Activated CD4-positive, alpha-beta T cell treated with anti-CD3 and anti-CD28 coated beads, Interleukin-2, Interleukin-4, amounts not matched to agents 100 ng/mL and 50 ng/mL, durations not matched to agents 16 hours and 8 hours (primary cell): ENCODE measurements at regions not wholly inside any gene's neighbourhood (a gene's known extent, or its start where the extent isn't known, plus 50 kb on each side); places are given as distances from the start of the nearest gene placed in this dataset.

Source experiments
- DNase-seq: peaks from one replicate; pipeline ENCODE4 v3.0.0-alpha.2; 2020; ENCODE audit warnings: low spot score

GRCh38 chr1:184919892-184920291 lies 54.4 kb downstream of the NIBAN1 start:
- DNase-seq = no peak

DNA sequence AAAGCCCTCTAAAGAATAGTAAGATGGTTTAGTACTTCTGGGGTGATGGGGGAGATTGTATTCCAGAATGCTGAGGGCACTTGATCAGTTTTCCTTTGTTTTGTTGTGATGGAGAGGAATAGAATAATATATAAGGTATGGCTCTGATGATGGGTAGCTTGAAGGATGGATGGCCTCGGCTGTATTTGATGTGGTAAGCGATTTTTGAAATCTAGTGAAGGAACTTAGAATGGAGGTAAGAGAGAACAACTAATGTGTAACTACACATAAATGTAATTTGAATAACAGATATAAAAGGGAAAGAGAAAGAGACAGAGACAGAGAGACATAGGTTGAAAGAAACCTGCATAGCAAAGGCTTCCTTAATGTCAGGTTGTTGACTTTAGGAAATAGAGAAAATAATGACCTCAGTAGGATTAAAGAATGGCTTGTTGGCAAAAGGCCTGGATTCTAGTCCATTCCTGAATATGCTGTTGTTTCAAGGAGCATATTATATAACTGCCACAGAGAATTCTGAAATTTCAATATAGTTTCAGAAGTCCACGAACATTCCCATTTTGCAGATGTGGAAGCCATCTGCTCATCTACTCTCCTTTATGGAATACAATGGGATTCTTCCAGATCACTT lies 58.7 kb downstream of the NIBAN1 start:
- DNase-seq = no peak

DNA sequence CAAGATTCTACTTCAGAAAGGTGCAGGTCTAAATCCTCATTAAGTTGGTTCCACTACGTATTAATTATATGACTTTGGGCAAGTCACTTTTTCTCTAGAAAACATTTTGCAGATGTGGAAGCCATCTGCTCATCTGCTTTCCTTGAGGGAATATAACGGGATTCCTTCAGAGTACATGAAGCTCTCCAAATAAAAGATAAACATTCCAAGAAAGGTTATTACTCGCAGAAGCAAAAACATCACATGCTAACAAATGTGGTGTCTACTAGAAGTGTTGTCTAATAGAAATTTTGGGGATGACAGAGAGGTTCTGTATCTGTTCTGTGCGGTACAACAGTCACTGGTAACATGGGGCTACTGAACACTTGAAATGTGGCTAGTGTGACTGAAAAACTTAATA lies 60.2 kb downstream of the NIBAN1 start:
- no peak for DNase-seq

- DNase-seq = no peak
These were observed 61.9 kb downstream of the NIBAN1 start for GRCh38 chr1:184912392-184912791.

DNA sequence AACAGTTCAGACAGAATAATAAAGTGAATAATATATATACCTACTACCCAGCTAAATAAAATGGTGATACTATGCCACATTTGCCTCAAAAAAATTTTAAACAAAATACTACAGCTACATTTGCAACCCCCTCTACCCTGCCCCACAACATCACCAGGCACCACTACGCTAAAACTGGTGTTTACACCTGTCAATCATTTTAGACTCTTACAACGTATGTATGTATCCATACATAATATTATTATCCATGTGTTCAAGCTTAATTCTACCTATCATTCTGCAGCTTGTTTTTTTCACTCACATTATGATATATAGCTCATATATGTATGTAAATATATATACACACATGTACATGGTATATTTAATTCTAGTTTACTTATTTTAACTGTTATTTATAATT lies 62.5 kb downstream of the NIBAN1 start:
- no peak for DNase-seq

- DNase-seq = no peak
These were observed 63.1 kb downstream of the NIBAN1 start for GRCh38 chr1:184911103-184911745.

DNA sequence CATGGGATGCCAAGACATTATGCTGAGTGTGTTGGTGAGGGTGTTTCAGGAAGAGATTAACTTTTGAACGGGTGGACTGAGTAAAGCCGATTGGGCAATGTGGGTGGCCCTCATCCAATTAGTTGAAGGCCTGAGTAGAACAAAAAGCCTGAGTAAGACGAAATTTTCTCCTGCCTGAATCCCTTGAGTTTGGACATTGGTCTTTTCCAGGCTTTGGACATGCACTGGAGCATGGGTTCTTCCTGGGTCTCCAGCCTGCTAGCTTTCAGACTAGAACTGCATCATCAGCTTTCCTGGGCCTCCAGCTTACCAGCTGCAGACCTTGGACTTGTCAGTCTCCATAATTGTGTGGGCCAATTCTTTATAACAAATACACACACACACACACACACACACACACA lies 63.6 kb downstream of the NIBAN1 start:
- DNase-seq = no peak

GRCh38 chr1:184910005-184910404 lies 64.3 kb downstream of the NIBAN1 start:
- DNase-seq = no peak

GRCh38 chr1:184909019-184909418 lies 65.3 kb downstream of the NIBAN1 start:
- DNase-seq = no peak

- DNase-seq = no peak
These were observed 65.8 kb downstream of the NIBAN1 start for GRCh38 chr1:184908506-184908905.

GRCh38 chr1:184907500-184907899 lies 66.8 kb downstream of the NIBAN1 start:
- no peak for DNase-seq

- no peak for DNase-seq
These were observed 67.5 kb downstream of the NIBAN1 start for GRCh38 chr1:184906761-184907160.

GRCh38 chr1:184905601-184906322 lies 68.5 kb downstream of the NIBAN1 start:
- no peak for DNase-seq

DNA sequence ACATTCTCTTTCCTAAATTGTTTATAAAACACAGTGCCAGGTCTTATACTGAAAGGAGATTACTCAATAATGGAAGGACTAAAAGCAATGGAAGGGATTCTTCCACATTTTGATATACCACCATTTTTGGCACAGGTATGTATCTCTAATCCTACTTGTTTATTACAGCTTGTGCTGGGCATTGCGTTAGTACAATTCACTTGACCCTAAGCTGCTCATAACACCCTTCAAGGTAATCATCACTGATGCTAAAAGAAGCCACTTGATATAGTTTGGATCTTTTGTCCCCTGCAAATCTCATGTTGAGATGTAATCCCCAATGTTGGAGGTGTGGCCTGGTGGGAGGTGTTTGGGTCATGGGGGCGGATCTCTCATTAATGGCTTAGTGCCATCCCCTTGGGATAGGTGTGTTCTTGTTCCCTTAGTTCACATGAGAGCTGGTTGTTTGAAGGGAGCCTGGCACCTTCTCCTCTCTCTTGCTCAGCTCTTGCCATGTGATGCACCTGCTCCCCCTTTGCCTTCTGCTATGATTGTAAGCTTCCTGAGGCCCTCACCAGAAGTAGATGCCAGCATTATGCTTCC lies 71.1 kb downstream of the NIBAN1 start:
- DNase-seq = no peak

GRCh38 chr1:184900507-184900906 lies 73.8 kb downstream of the NIBAN1 start:
- no peak for DNase-seq

GRCh38 chr1:184896000-184896399 lies 78.3 kb downstream of the NIBAN1 start:
- DNase-seq = no peak

DNA sequence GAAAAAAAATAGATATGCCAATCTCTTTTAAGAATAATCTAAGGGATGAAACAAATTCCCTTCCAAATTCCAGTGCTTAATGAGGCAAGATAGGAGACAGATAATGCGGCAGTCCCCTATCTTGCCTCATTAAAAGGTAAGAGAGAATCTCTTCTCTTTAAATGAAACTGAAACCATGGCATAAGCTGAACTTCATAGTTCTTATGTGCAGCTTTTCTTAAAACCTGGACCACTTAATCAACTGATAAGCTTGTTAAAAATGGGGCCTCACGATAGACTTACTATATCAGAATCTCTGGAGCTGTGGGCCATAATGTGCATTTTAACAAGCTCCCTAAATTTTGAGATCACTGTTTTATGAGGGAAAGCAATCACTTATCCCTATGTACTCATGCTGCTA lies 79.2 kb downstream of the NIBAN1 start:
- DNase-seq = no peak

- DNase-seq = no peak
These were observed 80.6 kb downstream of the NIBAN1 start for GRCh38 chr1:184893695-184894094.

DNA sequence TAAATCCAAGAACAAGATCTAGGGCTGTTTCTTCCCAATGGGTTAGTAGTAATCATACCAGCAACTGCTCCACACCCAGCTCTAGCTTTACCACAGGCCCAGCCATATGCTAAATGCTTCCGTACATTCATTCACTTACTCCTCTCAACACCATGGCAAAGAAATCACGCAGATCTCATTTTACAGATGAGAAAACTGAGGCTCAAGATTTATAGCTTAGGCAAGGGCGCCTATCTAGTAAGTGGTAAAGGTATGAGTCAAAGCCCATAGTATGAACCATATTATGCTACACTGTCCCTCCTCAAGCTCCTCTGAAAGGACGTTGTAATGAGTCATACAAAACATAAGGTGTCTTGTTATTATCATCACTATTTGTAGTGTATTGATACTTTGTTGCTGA lies 82.2 kb downstream of the NIBAN1 start:
- peak; percentile 94 for DNase-seq

DNA sequence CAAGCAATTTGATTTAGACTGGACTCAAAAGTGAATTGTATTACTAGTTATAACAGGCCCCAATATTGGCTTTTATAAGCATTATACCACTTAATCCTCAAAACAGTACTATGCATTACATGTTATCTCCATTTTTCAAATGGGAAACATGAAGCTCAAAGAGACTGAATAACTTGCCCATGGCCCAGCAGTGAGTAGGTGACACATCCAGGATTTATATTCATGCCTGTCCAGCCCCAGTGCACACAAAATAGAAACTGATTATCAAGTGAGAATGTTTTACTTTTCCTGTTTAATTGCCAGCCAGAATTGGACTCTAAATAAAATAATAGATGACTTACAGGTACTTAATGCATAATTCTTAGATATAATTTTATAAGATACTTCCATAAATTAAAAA lies 82.9 kb downstream of the NIBAN1 start:
- DNase-seq = no peak

- DNase-seq = peak; percentile 92
These were observed 83.8 kb downstream of the NIBAN1 start for GRCh38 chr1:184890539-184890973.

DNA sequence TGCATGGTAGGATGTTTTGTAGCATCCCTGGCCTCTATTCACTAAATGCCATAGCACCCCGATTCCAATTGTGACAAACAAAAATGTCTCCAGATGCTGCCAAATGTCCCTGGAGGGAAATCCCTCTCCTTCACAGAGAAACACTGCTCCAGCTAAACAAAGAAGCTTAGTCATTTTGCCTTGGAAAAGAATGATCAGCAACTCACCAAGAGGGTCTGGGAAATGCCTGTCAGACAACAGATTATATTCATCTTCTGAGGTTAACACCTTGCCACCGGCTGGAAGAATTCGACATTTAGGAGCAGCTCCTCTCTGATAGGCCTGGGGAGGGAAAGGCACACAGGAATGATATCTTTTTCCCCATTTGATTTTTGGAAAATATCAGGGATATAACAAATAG lies 84.4 kb downstream of the NIBAN1 start:
- DNase-seq = no peak

- no peak for DNase-seq
These were observed 85.1 kb downstream of the NIBAN1 start for GRCh38 chr1:184889166-184889565.
